K562 (cell line): ENCODE measurements at regions not wholly inside any gene's neighbourhood (a gene's known extent, or its start where the extent isn't known, plus 50 kb on each side); places are given as distances from the start of the nearest gene placed in this dataset.

Experiments
- ATAC-seq: fragments of 200-7000 bp; cut with Tn5 transposase; 3 replicates; pipeline ENCODE4 v1.9.1; 2020; ENCODE audit warnings: moderate library complexity
- BruUV-seq: library from RNA; stranded (reverse); fragments of 400-500 nt; replicated peaks from 2 replicates; lab custom pipeline; 2021; lab: Mats Ljungman, UMichigan
- CTCF ChIA-PET: fragments of 300-600 bp; formaldehyde crosslinking; extraction: SDS; loops from one replicate; lab custom pipeline; 2021; ENCODE audit warnings: low intra/inter-chr PET ratio; lab: Yijun Ruan, JAX
- POLR2A ChIA-PET: fragments of 300-600, 350-650 bp; sonication (Branson Sonifier 250); formaldehyde crosslinking; extraction: SDS; loops from one replicate; lab custom pipeline; 2021; ENCODE audit warnings: antibody characterized with exemption, inconsistent platforms; lab: Yijun Ruan, JAX
- DNase-seq, 4 experiments: peaks; one replicate each; pipeline versions ENCODE4 v3.0.0 to v3.0.0-alpha.2; 2011 to 2018; ENCODE audit warnings: low spot score in 3 of 4, mixed read lengths in 3 of 4; ENCODE audit errors: extremely low read depth in 1 of 4
- FAIRE-seq: peaks from 2 replicates; lab custom pipeline; 2011; peaks lifted over from hg19 to GRCh38; lab: Jason Lieb, UNC
- H2AFZ ChIP-seq: 2 replicates; pipeline ENCODE4 v1.6.0; 2011; ENCODE audit warnings: low read depth, low read length, control low read depth, inconsistent platforms
- H3K27ac ChIP-seq: fragments of 200-600 bp; 3 replicates; pipeline ENCODE4 v1.8.0; 2011; ENCODE audit warnings: low read depth, mild to moderate bottlenecking, control low read depth, inconsistent platforms, low read length, moderate library complexity, mixed read lengths; ENCODE audit errors: extremely low read depth
- H3K27me3 ChIP-seq, 2 experiments: fragments of 300-600 bp in 1 of 2; 2 replicates in 1 of 2; 3 replicates in 1 of 2; pipeline versions ENCODE4 v1.6.0 to v1.8.0; 2011; ENCODE audit warnings: inconsistent platforms in 2 of 2, low read length in 2 of 2, mild to moderate bottlenecking in 1 of 2, mixed read lengths in 1 of 2, moderate library complexity in 1 of 2; ENCODE audit not compliant: control insufficient read depth in 2 of 2, insufficient read depth in 2 of 2
- H3K36me3 ChIP-seq: fragments of 300-600 bp; 3 replicates; pipeline ENCODE4 v1.8.0; 2011; ENCODE audit warnings: mild to moderate bottlenecking, low read length, inconsistent platforms; ENCODE audit not compliant: control insufficient read depth, insufficient read depth
- H3K4me1 ChIP-seq, 2 experiments: fragments of 200-600 bp in 1 of 2; replicated peaks in 1 of 2; 2 replicates in 1 of 2; 3 replicates in 1 of 2; pipeline versions ENCODE4 v1.5.1 to v1.8.0; 2011; ENCODE audit warnings: inconsistent platforms in 2 of 2, low read length in 2 of 2, mild to moderate bottlenecking in 1 of 2, mixed read lengths in 1 of 2, moderate library complexity in 1 of 2; ENCODE audit not compliant: control insufficient read depth in 2 of 2, insufficient read depth in 2 of 2
- H3K4me2 ChIP-seq: 2 replicates; pipeline ENCODE4 v1.6.1; 2011; ENCODE audit warnings: low read length, control low read depth, inconsistent platforms, mixed read lengths; ENCODE audit not compliant: insufficient read depth
- H3K4me3 ChIP-seq: fragments of 200-600 bp; sonication (generic), shearing (Covaris generic); 2 replicates; pipeline ENCODE4 v1.5.1; 2016; ENCODE audit warnings: control low read depth, inconsistent platforms
- H3K79me2 ChIP-seq: fragments of 200-600 bp; 3 replicates; pipeline ENCODE4 v1.8.0; 2011; ENCODE audit warnings: low read length, inconsistent platforms; ENCODE audit not compliant: control insufficient read depth, insufficient read depth
- H3K9ac ChIP-seq, 2 experiments: 2 replicates each; pipeline versions ENCODE4 v1.6.0 to v1.6.1; 2011; ENCODE audit warnings: low read depth in 2 of 2, low read length in 2 of 2, control low read depth in 1 of 2, inconsistent platforms in 1 of 2, mild to moderate bottlenecking in 1 of 2, mixed read lengths in 1 of 2; ENCODE audit not compliant: insufficient read depth in 1 of 2
- H3K9me1 ChIP-seq: one replicate; pipeline ENCODE4 v1.6.0; 2011; ENCODE audit warnings: inconsistent platforms, mild to moderate bottlenecking, low read length, moderate library complexity; ENCODE audit not compliant: control insufficient read depth, insufficient read depth
- H3K9me3 ChIP-seq: replicated peaks from 2 replicates; pipeline ENCODE4 v1.5.1; 2011; ENCODE audit warnings: low read depth, low read length, inconsistent platforms; ENCODE audit not compliant: control insufficient read depth, insufficient read depth
- H4K20me1 ChIP-seq: replicated peaks from 2 replicates; pipeline ENCODE4 v1.6.1; 2011; ENCODE audit warnings: low read length, inconsistent platforms, mixed read lengths; ENCODE audit not compliant: control insufficient read depth, insufficient read depth
- CBFA2T3 ChIP-seq: fragments of 450-650 bp; IDR thresholded peaks from 2 replicates; pipeline ENCODE4 v1.6.1; 2017
- DPF2 ChIP-seq: fragments of 450-650 bp; IDR thresholded peaks from 2 replicates; pipeline ENCODE4 v1.6.1; 2016
- EGR1 ChIP-seq: fragments of 450-650 bp; conservative IDR thresholded peaks from 2 replicates; pipeline ENCODE4 v1.6.1; 2017; ENCODE audit warnings: mild to moderate bottlenecking
- ELK3 ChIP-seq: fragments of 450-650 bp; formaldehyde crosslinking; IDR thresholded peaks from 2 replicates; pipeline ENCODE4 v1.4.0; 2020; ENCODE audit warnings: mild to moderate bottlenecking
- FOS ChIP-seq: IDR thresholded peaks from 3 replicates; pipeline ENCODE4 v1.6.1; 2011; ENCODE audit not compliant: insufficient read length; ENCODE audit errors: extremely low read depth
- FOSL1 ChIP-seq: fragments of 200-800 bp; sonication (Bioruptor generic); conservative IDR thresholded peaks from 2 replicates; pipeline ENCODE4 v1.6.1; 2016; ENCODE audit warnings: missing genetic modification characterization, missing compliant biosample characterization
- FOXA3 ChIP-seq, 2 experiments: fragments of 450-650 bp in 1 of 2; sonication (generic) in 1 of 2; formaldehyde crosslinking; IDR thresholded peaks in 1 of 2; conservative IDR thresholded peaks in 1 of 2; 2 replicates each; pipeline versions ENCODE4 v1.4.0 to v1.8.0; 2020 to 2022; ENCODE audit warnings: mild to moderate bottlenecking in 2 of 2, missing genetic modification reagents in 1 of 2
- JUN ChIP-seq, 2 experiments: sonication (generic) in 1 of 2; formaldehyde crosslinking in 1 of 2; IDR thresholded peaks; 2 replicates each; pipeline versions ENCODE4 v1.6.1 to v1.8.0; 2012 to 2022; ENCODE audit warnings: borderline replicate concordance in 2 of 2, mild to moderate bottlenecking in 2 of 2, improper control_type of control experiment in 1 of 2, low read depth in 1 of 2, low read length in 1 of 2, missing genetic modification reagents in 1 of 2
- MAFF ChIP-seq: IDR thresholded peaks from 2 replicates; pipeline ENCODE4 v1.6.1; 2012; ENCODE audit warnings: low read length, improper control_type of control experiment
- MTA1 ChIP-seq: fragments of 450-650 bp; IDR thresholded peaks from 2 replicates; pipeline ENCODE4 v1.6.1; 2017; ENCODE audit warnings: borderline replicate concordance
- PKNOX1 ChIP-seq: fragments of 450-650 bp; IDR thresholded peaks from 2 replicates; pipeline ENCODE4 v1.6.1; 2016
- POLR3A ChIP-seq: IDR thresholded peaks from 2 replicates; pipeline ENCODE4 v1.6.1; 2011; ENCODE audit warnings: borderline replicate concordance, mild to moderate bottlenecking, moderate library complexity; ENCODE audit not compliant: insufficient read length, insufficient read depth; ENCODE audit errors: extremely low read depth
- RAD51 ChIP-seq: fragments of 450-650 bp; IDR thresholded peaks from 2 replicates; pipeline ENCODE4 v1.7.1; 2016; ENCODE audit warnings: low read depth, mild to moderate bottlenecking, borderline replicate concordance
- TAF9B ChIP-seq: fragments of 450-650 bp; IDR thresholded peaks from 2 replicates; pipeline ENCODE4 v1.6.1; 2018; ENCODE audit warnings: mild to moderate bottlenecking; ENCODE audit not compliant: partially characterized antibody
- TRIM24 ChIP-seq, 2 experiments: fragments of 450-650 bp; IDR thresholded peaks; 2 replicates each; pipeline ENCODE4 v1.6.1; 2016
- ZBTB7A ChIP-seq: IDR thresholded peaks from 2 replicates; pipeline ENCODE4 v1.6.1; 2011; ENCODE audit warnings: low read depth, mild to moderate bottlenecking, low read length, moderate library complexity, borderline replicate concordance; ENCODE audit not compliant: control insufficient read depth
- WGBS: fragments of 100-300 bp; shearing (Covaris generic); methylation state at CpG from one replicate; pipeline ENCODE4 v1.1.6; 2016; ENCODE audit warnings: low coverage, mixed read lengths; ENCODE audit not compliant: insufficient coverage; ENCODE audit errors: missing lambda C conversion rate; 5-methylcytosine and 5-hydroxymethylcytosine counted together
- in situ Hi-C: fragments of 300-500 bp; cut with MboI; formaldehyde crosslinking; loops from 4 replicates; pipeline ENCODE4 v1.15.0; 2018; ENCODE audit warnings: inconsistent platforms, mixed read lengths
- intact Hi-C: fragments of 100-400 bp; cut with micrococcal nuclease; formaldehyde crosslinking; loops from 2 replicates; pipeline ENCODE4 v1.14.2; 2022
- TF ChIP-seq, protein P1 (sequence below): sonication (generic); formaldehyde crosslinking; IDR thresholded peaks from 2 replicates; pipeline ENCODE4 v1.8.1; 2022; ENCODE audit warnings: missing genetic modification reagents

DNA sequence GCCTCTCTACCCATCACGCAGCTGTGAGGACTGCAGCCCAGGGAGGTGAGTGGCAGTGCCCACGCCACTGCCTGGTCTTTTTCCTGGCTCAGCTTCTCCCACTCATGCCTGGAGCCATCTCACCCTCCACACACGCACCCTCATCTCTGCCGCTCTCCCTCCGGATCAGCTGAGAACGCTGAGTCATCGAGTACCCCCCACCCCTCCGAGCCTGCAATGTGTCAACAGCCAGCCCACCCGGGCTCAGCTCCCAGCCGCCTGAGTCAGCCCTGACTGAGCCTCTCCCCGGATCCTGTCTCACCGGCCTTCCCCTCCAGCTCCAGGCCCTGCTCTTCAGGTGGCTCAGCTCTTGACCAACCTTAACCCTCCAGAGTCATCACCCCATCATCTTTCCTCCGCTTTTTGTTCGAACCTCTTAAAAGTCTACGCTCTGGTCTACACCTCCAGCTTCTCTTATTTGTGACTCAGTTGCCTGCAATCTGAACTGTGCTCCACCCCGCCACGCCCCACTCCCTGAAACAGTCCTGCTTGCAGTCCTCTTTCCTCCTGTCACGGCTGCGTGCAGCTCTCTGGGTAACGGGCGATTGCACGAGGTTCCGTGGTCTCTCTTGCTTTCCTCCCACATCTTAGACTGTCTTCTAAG lies 94.4 kb upstream of the ASAP2 start:
- Histone ChIP-seq H4K20me1 (no peaks in the 10 kb centered on the region), H3K4me1 (peaks cover 11 to 12% of the 10 kb centered on the region in 2 experiments; a peak in 4 of 5 replicates), H3K9me1 (no peaks in the 10 kb centered on the region), H2AFZ (peak overlapping the region; percentile 78), H3K79me2 (no peaks in the 10 kb centered on the region), H3K4me3 (no peak overlapping the region), H3K9me3 (no peaks in the 10 kb centered on the region), H3K4me2 (peak overlapping the region; percentile 38), H3K9ac (peak overlapping the region in 1 of 2 experiments; percentile 41; a peak in 2 of 4 replicates), H3K27me3 (no peaks in the 10 kb centered on the region), H3K27ac (no peak overlapping the region; the same call in 2 of the 3 replicates), H3K36me3 (no peaks in the 10 kb centered on the region)
- no TSS peak for BruUV-seq
- ATAC-seq (peak; percentile 71), DNase-seq (peak; percentile 66 to 76 (median 72)), FAIRE-seq (peak; percentile 51)
- ChIA-PET CTCF (no interaction called here), POLR2A (interaction anchor here (1.1 to 1.3 kb wide), 2 partner anchors 184 to 388 kb away, joined by 4 read pairs; no protein-coding TSS in a partner anchor)
- in situ Hi-C loops (no loop called here), intact Hi-C loops (loop anchor here (5.0 to 10.0 kb wide), 2 partner anchors 240 to 597 kb away; no protein-coding TSS in a partner anchor)
- 18% methylated on average over 22 of the region's 23 CpGs for WGBS
- TF ChIP-seq ZBTB7A (peak; percentile 91), ELK3 (CRISPR knock-in tag) (no peak), TAF9B (peak; percentile 38), CBFA2T3 (peak; percentile 33), FOSL1 (tag) (peak; percentile 68), POLR3A (no peak), JUN (IDR thresholded peaks at IDR 0.05; ENCODE audit: borderline replicate concordance, low read depth, low read length) (peak; percentile 37; the same call in 1 of the 2 replicates), JUN (CRISPR knock-in tag; IDR thresholded peaks at IDR 0.05; ENCODE audit: borderline replicate concordance) (no peak), PKNOX1 (0 out of 2 replicates have a peak, but pooled peaks have one; percentile 2), FOXA3 (CRISPR knock-in tag; conservative IDR thresholded peaks at IDR 0.05 in 1 of 2, IDR thresholded peaks at IDR 0.05 in 1 of 2) (peak in 1 of 2 experiments; percentile 57; a peak in 1 of 4 replicates), MTA1 (0 out of 2 replicates have a peak, but pooled peaks have one; percentile 23), EGR1 (peak; percentile 32), TRIM24 (IDR thresholded peaks at IDR 0.05) (0 out of 4 replicates have a peak, but pooled peaks of 1 of the 2 experiments have one; percentile 21), RAD51 (no peak), DPF2 (peak; percentile 78), FOS (peak; percentile 27), MAFF (peak; percentile 19; the same call in 1 of the 2 replicates)
- TF ChIP-seq, protein P1, sequence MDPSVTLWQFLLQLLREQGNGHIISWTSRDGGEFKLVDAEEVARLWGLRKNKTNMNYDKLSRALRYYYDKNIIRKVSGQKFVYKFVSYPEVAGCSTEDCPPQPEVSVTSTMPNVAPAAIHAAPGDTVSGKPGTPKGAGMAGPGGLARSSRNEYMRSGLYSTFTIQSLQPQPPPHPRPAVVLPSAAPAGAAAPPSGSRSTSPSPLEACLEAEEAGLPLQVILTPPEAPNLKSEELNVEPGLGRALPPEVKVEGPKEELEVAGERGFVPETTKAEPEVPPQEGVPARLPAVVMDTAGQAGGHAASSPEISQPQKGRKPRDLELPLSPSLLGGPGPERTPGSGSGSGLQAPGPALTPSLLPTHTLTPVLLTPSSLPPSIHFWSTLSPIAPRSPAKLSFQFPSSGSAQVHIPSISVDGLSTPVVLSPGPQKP (CRISPR knock-in tag): no peak
